GM23248 (cell line): ENCODE measurements at regions not wholly inside any gene's neighbourhood (a gene's known extent, or its start where the extent isn't known, plus 50 kb on each side); places are given as distances from the start of the nearest gene placed in this dataset.

ENCODE experiments used
- EZH2 ChIP-seq: fragments of 200-600 bp; sonication (generic); IDR thresholded peaks from 2 replicates; pipeline ENCODE4 v1.6.1; 2018; ENCODE audit warnings: antibody characterized with exemption, mild to moderate bottlenecking; ENCODE audit not compliant: insufficient read depth, poor library complexity, severe bottlenecking
- EZH2phosphoT487 ChIP-seq: fragments of 200-600 bp; sonication (generic); IDR thresholded peaks from 2 replicates; pipeline ENCODE4 v1.6.1; 2018; ENCODE audit warnings: antibody characterized with exemption, moderate library complexity, mild to moderate bottlenecking, low read depth; ENCODE audit not compliant: insufficient read depth

GRCh38 chr4:26028133-26028792 is 114.2 kb downstream of the SMIM20 start:
- TF ChIP-seq EZH2, result no peak
- TF ChIP-seq EZH2phosphoT487, result no peak
